ENCODE measurements at regions not wholly inside any gene's neighbourhood (a gene's known extent, or its start where the extent isn't known, plus 50 kb on each side); places are given as distances from the start of the nearest gene placed in this dataset.

- intact Hi-C loops (cut with micrococcal nuclease; ENCODE audit: unreplicated experiment) (no loop called here), in situ Hi-C loops (cut with MboI) (no loop called here)
- CTCF ChIA-PET, result no interaction called here
- no peak overlapping the region for H3K9ac ChIP-seq (ENCODE audit: control insufficient read depth, insufficient read depth, low read length)
- no peaks in the 10 kb centered on the region for H3K36me3 ChIP-seq (ENCODE audit: control insufficient read depth in 2 of 2, insufficient read depth in 2 of 2, low read length in 1 of 2)
- RAD21 ChIA-PET (ENCODE audit: unreplicated experiment), result no interaction called here
- ATAC-seq (no peak), FAIRE-seq (no peak), DNase-seq (ENCODE audit: low read depth, low spot score) (no peak)
- no peaks in the 10 kb centered on the region for H3K9me3 ChIP-seq (replicated peaks; ENCODE audit: control insufficient read depth, insufficient read depth, low read length)
- no peaks in the 10 kb centered on the region for H4K20me1 ChIP-seq (ENCODE audit: control insufficient read depth, insufficient read depth)
- SMC1A ChIA-PET (ENCODE audit: uncharacterized antibody, unreplicated experiment), result no interaction called here
- no peak overlapping the region for H3K4me2 ChIP-seq (ENCODE audit: control insufficient read depth, insufficient read depth)
- BruUV-seq (replicated peaks), result no TSS peak
- no peak overlapping the region for H3K27ac ChIP-seq (ENCODE audit: control insufficient read depth, insufficient read depth)
- POLR2A ChIA-PET, result no interaction called here
- no peaks in the 10 kb centered on the region for H3K79me2 ChIP-seq (ENCODE audit: control insufficient read depth, insufficient read depth, low read length)
- no peaks in the 10 kb centered on the region for H3K4me1 ChIP-seq (ENCODE audit: control insufficient read depth, insufficient read depth, low read length)
- WGBS (ENCODE audit: insufficient coverage, insufficient replicate concordance, low lambda C conversion rate, missing lambda C conversion rate), result 41% methylated on average over 2 of the region's 2 CpGs
- H2AFZ ChIP-seq (ENCODE audit: control insufficient read depth, low read depth, low read length), result no peak overlapping the region
- no peaks in the 10 kb centered on the region; a peak in 3 of 4 replicates for H3K27me3 ChIP-seq (replicated peaks in 1 of 2; ENCODE audit: control insufficient read depth in 2 of 2, insufficient read depth in 2 of 2, low read length in 1 of 2)
- no peak overlapping the region for H3K4me3 ChIP-seq
- TF ChIP-seq SUPT20H (IDR thresholded peaks at IDR 0.05; ENCODE audit: borderline replicate concordance, control insufficient read depth, low read depth, low read length), result no peak
- TF ChIP-seq YBX1 (IDR thresholded peaks at IDR 0.05), result no peak
- TF ChIP-seq CHD2 (IDR thresholded peaks at IDR 0.05; ENCODE audit: borderline replicate concordance, low read depth, low read length), result no peak
- TF ChIP-seq IRF5 (IDR thresholded peaks at IDR 0.05; ENCODE audit: borderline replicate concordance), result no peak
- no peak for TF ChIP-seq CREB1 (IDR thresholded peaks at IDR 0.05; ENCODE audit: low read depth)
- no peak for TF ChIP-seq RFX5 (IDR thresholded peaks at IDR 0.05; ENCODE audit: low read depth, low read length)
- TF ChIP-seq CEBPB (IDR thresholded peaks at IDR 0.05; ENCODE audit: borderline replicate concordance in 1 of 2, low read depth in 2 of 2, low read length in 2 of 2), result no peak
- no peak for TF ChIP-seq PKNOX1 (IDR thresholded peaks at IDR 0.05)
- TF ChIP-seq NFXL1 (IDR thresholded peaks at IDR 0.05; ENCODE audit: borderline replicate concordance), result no peak
- no peak for TF ChIP-seq ATF2 (IDR thresholded peaks at IDR 0.05; ENCODE audit: low read length)
- no peak for TF ChIP-seq SIN3A (IDR thresholded peaks at IDR 0.05; ENCODE audit: low read depth, low read length)
- no peak for TF ChIP-seq SIX5 (IDR thresholded peaks at IDR 0.05; ENCODE audit: low read depth, low read length, severe bottlenecking)
- no peak for TF ChIP-seq ZNF24 (IDR thresholded peaks at IDR 0.05)
- TF ChIP-seq SREBF2 (IDR thresholded peaks at IDR 0.05; ENCODE audit: low read length), result no peak
- no peak for TF ChIP-seq ELK1 (IDR thresholded peaks at IDR 0.05; ENCODE audit: low read depth, low read length)
- TF ChIP-seq ATF3 (IDR thresholded peaks at IDR 0.05; ENCODE audit: borderline replicate concordance, extremely low read depth, low read depth, low read length), result no peak
- TF ChIP-seq YY1 (IDR thresholded peaks at IDR 0.05; ENCODE audit: low read depth, low read length), result no peak
- no peak for TF ChIP-seq MAX (IDR thresholded peaks at IDR 0.05; ENCODE audit: low read depth, low read length)
These were observed 379.6 kb downstream of the NAF1 start for GRCh38 chr4:162787120-162787519.

Data from GM12878 (cell line).